ENCODE measurements at regions not wholly inside any gene's neighbourhood (a gene's known extent, or its start where the extent isn't known, plus 50 kb on each side); places are given as distances from the start of the nearest gene placed in this dataset.

GRCh38 chr11:91854780-91855179 is 369.8 kb upstream of the FAT3 start:
- DNase-seq: no peak

GRCh38 chr11:91854171-91854570 is 370.4 kb upstream of the FAT3 start:
- DNase-seq: no peak

- DNase-seq: no peak
These were observed 372.7 kb upstream of the FAT3 start for GRCh38 chr11:91851908-91852307.

- no peak for DNase-seq
These were observed 373.9 kb upstream of the FAT3 start for GRCh38 chr11:91850533-91851275.

- no peak for DNase-seq
These were observed 374.6 kb upstream of the FAT3 start for GRCh38 chr11:91850021-91850420.

GRCh38 chr11:91846649-91847048 is 378.0 kb upstream of the FAT3 start:
- no peak for DNase-seq

- DNase-seq: no peak
These were observed 378.6 kb upstream of the FAT3 start for GRCh38 chr11:91846002-91846401.

- no peak for DNase-seq
These were observed 383.9 kb upstream of the FAT3 start for GRCh38 chr11:91840640-91841240.

GRCh38 chr11:91837411-91838330 is 386.9 kb upstream of the FAT3 start:
- no peak for DNase-seq

GRCh38 chr11:91835051-91835560 is 389.5 kb upstream of the FAT3 start:
- DNase-seq: no peak

GRCh38 chr11:91828901-91829300 is 395.7 kb upstream of the FAT3 start:
- no peak for DNase-seq

- DNase-seq: no peak
These were observed 398.8 kb upstream of the FAT3 start for GRCh38 chr11:91825777-91826176.

GRCh38 chr11:91823252-91823830 is 401.3 kb upstream of the FAT3 start:
- DNase-seq: no peak

- no peak for DNase-seq
These were observed 401.8 kb upstream of the FAT3 start for GRCh38 chr11:91822805-91823204.

- no peak for DNase-seq
These were observed 403.9 kb upstream of the FAT3 start for GRCh38 chr11:91820709-91821108.

GRCh38 chr11:91819777-91820176 is 404.8 kb upstream of the FAT3 start:
- DNase-seq: no peak

GRCh38 chr11:91819195-91819594 is 405.4 kb upstream of the FAT3 start:
- DNase-seq: no peak

- DNase-seq: no peak
These were observed 406.6 kb upstream of the FAT3 start for GRCh38 chr11:91817996-91818395.

GRCh38 chr11:91813263-91813662 is 411.4 kb upstream of the FAT3 start:
- DNase-seq: no peak

GRCh38 chr11:91810871-91811270 is 413.7 kb upstream of the FAT3 start:
- no peak for DNase-seq

- DNase-seq: no peak
These were observed 419.3 kb upstream of the FAT3 start for GRCh38 chr11:91805293-91805692.

- DNase-seq: no peak
These were observed 420.6 kb upstream of the FAT3 start for GRCh38 chr11:91804042-91804441.

GRCh38 chr11:91802475-91802874 is 422.1 kb upstream of the FAT3 start:
- no peak for DNase-seq
